Left renal cortex interstitium (tissue), 4 donors: ENCODE measurements at regions not wholly inside any gene's neighbourhood (a gene's known extent, or its start where the extent isn't known, plus 50 kb on each side); places are given as distances from the start of the nearest gene placed in this dataset.
"Not testable (repeated sequence)": the region's sequence is repeated elsewhere in the genome, so short reads cannot be mapped to it uniquely, and the experiment has no call there.

ENCODE experiments used
- DNase-seq, 4 donors: peaks; one replicate each; pipeline ENCODE4 v3.0.0-alpha.2; 2013; ENCODE audit warnings: low read depth in 4 of 4, low spot score in 2 of 4, missing footprints in 1 of 4

DNA sequence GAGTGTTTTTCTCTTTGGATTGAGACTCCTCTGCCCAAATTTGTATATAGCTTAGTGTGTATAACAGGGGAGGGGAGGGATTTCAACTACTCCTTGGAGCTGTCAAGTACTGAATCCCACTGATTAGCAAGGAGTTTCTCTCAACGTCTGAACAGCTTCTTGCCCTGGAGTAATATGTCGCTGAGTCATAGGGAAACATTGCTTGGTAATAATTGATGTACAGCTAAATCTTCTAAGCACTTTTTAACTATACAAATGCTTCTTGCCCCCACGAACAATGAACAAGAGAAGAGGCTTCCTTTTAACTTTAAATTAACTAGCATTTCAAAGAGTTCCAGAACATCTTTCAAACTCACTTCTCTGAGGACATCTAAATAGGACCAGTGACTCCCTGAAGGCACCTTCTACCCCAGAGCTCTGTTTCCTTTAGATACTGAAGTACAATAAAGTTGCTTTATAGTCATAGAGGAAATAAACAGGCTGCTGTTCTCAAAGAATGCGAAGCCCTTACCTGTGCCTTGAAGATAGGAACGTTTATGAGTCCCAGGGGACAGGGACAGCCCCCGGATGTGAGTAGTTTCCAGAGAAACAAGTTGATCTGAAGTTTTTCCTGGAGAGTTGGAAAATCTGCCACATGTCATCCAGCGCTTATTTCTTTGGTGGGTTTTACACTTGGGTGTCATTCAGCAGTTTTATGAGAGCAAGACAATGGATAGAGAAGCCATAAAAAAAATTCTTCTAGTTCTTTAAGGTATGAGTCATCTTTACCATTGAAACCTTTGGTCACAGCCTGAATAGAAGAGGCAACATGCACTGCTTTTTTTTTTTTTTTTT, 462.5 kb upstream of the BTBD3 start:
- DNase-seq = no peak

- DNase-seq = no peak
These were observed 460.2 kb upstream of the BTBD3 start for GRCh38 chr20:11457488-11457887.

- DNase-seq = no peak
These were observed 458.4 kb upstream of the BTBD3 start for GRCh38 chr20:11459090-11459890.

- no peak for DNase-seq
These were observed 450.3 kb upstream of the BTBD3 start for GRCh38 chr20:11467436-11467835.

GRCh38 chr20:11468880-11469279, 448.8 kb upstream of the BTBD3 start:
- DNase-seq = no peak

GRCh38 chr20:11469795-11470435, 447.8 kb upstream of the BTBD3 start:
- DNase-seq = no peak

DNA sequence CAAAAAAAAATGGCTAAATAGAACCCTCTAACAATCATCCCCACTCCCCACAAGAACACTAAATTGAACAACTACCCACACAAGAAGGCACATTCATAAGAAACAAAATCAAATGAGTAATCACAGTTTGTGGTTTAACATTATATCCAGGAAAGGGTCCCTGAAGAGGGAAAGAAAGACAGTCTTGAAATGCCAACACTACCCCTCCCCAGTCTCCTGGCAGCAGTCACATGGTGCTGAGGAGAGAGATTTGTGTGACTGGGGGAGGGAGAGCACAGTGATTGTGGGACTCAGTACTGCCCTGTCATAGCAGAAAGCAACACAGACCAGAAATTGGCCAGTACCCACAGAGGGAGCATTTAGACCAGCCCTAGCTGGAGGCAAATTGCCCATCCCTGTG, 443.7 kb upstream of the BTBD3 start:
- no peak for DNase-seq

GRCh38 chr20:11483697-11484096, 434.0 kb upstream of the BTBD3 start:
- DNase-seq = no peak

DNA sequence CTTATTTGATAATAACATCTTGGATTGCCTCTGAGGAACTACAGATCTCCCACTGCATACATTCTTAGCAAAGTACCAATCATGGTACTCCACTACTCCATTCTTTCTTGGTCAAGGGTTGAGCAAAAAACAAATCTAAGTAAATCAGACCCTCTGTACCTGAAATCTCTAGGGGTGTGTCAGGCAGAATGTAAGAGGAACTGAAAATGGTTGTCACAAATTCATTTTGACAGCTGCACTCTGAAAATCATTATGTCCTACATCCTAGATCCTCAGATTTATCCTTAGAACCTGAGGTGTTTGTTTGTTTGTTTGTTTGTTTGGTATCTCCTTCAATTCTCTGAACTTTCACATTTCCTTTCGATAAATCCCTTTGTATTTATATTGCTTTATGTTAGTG, 433.2 kb upstream of the BTBD3 start:
- no peak for DNase-seq

DNA sequence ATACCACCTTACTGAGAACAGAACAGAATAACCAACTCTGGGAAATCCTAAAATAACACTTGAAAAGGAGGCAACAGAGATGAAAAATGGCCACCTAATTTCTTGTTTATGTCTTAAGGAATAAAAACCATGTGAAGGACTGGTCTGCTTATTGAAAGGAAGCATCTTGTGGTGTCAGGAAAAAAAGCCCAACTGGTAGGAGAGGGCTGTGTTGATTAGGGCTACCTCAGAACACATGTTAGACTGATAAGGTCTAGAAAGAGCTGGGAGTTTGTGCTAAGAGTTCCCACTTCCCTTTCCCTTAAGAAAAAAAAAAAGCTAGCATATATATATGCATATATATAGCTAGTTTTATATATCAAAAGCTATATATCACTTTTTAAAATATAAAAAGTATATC, 425.3 kb upstream of the BTBD3 start:
- no peak for DNase-seq

DNA sequence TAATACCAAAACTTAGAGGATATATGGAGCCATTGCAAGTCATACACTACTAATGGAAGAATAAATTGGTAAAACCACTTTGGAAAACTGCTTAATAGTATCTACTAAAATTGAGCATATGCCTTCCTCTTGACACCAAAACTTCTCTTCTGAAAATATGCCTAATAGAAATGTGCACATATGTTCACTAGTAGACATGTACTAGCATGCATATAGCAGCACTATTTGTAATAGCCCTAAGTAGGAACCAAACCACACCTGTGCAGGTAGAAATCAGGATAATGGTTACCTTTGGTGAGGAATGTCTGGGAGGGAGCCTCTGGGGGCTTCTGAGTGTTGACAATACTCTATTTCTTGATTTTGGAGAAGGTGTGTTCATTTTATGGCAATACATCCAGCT, 424.8 kb upstream of the BTBD3 start:
- no peak for DNase-seq

- no peak for DNase-seq
These were observed 421.3 kb upstream of the BTBD3 start for GRCh38 chr20:11496380-11496779.

DNA sequence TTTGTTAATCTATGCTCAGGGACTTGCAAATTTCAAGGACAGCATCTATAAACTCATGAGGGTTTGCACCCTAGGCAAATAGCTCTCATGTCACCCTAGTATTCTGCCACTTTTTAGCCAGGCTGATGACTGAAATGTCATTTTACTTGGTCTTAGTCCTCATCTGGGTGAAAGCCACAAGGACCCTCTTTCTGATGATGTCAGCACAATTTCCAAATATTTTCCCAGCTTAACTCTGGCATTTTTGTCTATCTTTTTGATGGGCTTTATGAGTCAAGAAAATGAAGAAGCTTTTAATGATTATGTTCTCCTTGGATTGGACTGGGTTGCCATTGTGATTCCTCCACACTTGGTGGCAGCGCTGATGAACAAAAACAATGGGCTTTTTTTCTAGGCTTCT, 420.1 kb upstream of the BTBD3 start:
- DNase-seq = no peak

DNA sequence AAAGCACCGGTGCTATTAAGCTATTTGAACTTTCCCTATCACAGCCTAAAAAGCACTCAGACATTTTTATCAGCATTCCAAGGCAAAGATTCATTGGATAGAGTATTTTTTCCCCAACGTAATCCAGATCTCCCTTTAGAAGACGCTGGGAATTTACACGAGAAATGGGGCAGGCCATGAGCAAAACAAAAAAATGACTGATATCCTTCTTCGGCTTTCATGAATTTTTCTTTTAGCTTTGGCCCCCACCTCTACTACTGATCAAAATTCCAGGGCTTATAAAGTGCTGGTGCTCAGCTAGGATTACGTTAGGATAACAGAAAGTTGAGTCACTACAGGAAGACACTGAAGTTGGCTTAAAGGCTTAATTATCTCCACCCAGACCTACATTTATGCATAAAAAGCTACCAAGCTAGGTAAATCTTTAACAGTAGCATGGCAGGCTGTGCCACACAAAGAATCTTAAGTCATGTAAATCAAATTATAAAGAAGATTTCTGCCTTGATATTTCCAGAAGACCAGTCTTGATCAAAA, 418.5 kb upstream of the BTBD3 start:
- DNase-seq = no peak

GRCh38 chr20:11502061-11502460, 415.6 kb upstream of the BTBD3 start:
- DNase-seq = no peak

- no peak for DNase-seq
These were observed 415.0 kb upstream of the BTBD3 start for GRCh38 chr20:11502671-11503070.

GRCh38 chr20:11509776-11510175, 407.9 kb upstream of the BTBD3 start:
- no peak for DNase-seq

GRCh38 chr20:11511821-11512220, 405.9 kb upstream of the BTBD3 start:
- DNase-seq = no peak

DNA sequence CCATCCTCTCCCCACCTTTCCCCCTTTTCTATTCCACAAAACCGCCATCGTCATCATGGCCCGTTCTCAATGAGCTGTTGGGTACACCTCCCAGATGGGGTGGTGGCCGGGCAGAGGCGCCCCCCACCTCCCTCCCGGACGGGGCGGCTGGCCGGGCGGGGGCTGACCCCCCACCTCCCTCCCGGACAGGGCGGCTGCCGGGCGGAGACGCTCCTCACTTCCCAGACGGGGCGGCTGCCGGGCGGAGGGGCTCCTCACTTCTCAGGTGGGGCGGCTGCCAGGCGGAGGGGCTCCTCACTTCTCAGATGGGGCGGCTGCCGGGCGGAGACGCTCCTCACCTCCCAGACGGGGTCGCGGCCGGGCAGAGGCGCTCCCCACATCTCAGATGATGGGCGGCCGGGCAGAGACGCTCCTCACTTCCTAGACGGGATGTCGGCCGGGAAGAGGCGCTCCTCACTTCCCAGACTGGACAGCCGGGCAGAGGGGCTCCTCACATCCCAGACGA, 404.4 kb upstream of the BTBD3 start:
- not testable (repeated sequence) for DNase-seq

DNA sequence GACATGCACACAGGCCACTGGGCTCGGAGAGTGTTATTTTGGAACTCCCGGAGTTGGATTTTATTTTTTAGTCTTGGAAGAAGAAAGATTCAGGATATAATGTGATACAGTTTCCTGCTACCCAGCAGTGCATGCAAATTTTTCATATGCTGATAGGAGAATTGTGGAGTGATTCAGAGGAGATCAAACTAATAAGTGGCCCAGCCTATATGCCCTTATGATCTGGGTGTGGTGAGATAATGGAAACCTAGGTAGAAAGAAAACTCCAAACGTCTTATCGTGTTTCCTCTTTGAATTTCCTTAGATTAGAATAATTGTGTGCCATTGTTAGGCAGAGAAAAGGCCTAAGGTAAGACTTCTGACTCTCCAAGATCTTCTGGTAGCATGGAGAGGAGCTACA, 401.2 kb upstream of the BTBD3 start:
- no peak for DNase-seq

GRCh38 chr20:11520596-11520995, 397.1 kb upstream of the BTBD3 start:
- no peak for DNase-seq
